AG08396 (cell line): ENCODE measurements at regions not wholly inside any gene's neighbourhood (a gene's known extent, or its start where the extent isn't known, plus 50 kb on each side); places are given as distances from the start of the nearest gene placed in this dataset.

Source experiments
- DNase-seq: peaks from one replicate; pipeline ENCODE4 v3.0.0; 2012; ENCODE audit warnings: low spot score, mixed read lengths

DNA sequence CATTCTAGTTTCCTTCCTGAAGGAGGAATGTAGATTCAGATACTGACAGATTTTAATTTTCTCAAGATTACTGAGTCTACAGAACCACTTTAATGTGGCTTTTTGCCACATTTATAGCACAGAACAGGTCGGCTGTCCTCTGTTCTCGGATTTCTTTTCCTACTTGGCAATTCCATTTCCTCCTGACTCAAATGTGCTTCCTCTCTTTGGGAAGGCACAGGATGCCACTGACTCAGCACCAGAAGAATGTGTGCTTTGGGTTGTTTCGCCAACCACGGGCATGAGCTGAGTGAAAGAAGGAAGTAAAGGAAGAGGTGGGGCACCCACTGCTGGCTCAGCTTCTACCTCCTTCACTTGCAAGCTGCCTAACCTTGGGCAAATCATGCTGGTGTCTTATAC lies 970.6 kb upstream of the ACVR2A start:
- DNase-seq: no peak

GRCh38 chr2:146873646-146874259 lies 971.1 kb upstream of the ACVR2A start:
- no peak for DNase-seq

GRCh38 chr2:146873056-146873455 lies 971.8 kb upstream of the ACVR2A start:
- no peak for DNase-seq

DNA sequence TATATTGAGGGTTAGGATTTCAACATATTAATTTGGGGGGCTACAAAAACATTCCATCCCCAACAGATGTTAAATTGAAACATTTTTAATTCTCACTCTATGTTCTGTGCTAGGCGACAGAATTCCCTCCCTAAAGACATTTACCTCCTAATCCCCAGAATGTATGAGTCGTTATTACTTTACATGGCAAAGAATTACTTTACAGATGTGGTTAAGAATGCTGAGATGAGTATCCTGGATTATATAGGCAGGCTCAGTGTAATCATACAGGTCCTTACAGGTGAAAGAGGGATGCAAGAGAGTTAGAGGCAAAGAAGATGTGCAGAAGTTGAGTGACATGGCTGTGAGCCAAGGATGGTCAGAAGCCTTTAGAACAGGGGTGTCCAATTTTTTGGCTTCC lies 974.1 kb upstream of the ACVR2A start:
- no peak for DNase-seq

DNA sequence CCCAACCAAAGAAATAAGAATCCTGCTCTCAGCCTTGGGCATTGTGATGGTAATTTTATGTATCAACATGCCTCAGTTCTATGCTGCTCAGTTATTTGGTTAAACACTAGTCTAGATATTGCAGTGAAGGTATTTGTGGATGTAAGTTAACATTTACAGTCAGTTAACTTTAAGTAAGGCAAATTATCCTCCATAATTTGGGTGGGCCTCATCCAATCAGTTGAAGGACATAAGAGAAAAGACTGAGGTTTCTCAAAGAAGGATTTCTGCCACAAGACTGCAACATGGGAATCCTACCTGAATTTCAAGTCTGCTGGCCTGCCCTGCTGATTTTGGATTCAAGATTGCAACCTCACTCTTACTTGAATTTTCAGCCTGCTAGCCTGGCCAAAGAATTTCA lies 975.5 kb upstream of the ACVR2A start:
- DNase-seq: no peak

- no peak for DNase-seq
Measured at GRCh38 chr2:146868051-146868450, 976.8 kb upstream of the ACVR2A start.

DNA sequence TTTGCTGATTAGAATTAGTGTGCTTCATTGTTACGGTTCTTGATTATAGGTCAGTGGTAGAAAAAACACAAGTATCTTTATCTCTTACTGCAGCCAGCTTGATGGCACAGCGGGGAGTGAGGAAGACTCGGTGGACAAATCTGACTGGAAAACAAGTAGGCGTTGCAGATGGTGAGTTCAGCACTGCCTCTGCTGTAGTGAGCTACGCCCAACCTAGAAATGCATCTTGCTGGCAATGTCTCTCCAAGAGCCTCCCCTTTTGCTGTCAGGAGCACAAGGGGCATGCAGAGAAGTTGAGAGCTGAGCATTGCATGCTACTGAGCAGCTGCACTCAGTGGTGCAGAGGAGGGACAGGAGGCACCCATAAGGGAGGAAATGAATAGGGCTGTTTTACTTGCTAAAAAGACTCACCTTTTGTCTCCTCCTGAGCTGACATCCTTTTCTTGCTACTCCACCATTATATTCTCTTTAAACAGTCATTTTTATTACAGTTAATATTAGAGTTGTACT lies 977.3 kb upstream of the ACVR2A start:
- DNase-seq: no peak

DNA sequence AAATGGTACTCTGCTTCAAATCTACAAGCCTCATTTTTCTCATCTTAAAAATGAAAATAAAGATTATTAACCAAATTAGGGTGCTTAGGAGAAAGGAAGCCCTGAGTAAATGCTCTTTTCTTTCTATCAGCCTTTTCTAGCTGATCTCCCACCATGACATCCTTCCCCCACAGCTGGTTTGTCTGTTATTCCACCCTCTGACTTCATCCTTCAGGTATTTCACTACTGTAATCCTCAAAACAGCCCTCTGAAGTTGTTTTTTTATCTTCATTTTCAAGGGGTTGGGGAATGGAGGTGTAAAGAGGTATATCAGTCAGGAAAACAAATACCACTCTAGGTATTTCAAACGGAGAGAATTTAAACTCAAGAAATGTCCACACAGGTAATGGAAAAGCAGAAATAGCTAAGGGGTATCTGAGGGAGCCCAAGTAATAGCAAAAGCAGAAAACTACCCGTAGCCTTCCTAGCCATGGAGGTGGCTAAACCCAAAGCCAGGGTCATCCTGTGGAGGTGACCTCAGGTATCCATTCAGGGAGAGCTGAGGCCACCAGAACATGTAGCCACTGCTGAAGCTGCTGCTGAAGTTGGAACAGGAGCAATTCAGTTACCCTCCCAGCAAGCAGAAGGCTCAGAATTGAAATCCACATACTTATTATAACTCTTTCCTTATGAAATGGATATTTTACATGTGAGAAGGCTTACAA lies 990.9 kb upstream of the ACVR2A start:
- no peak for DNase-seq

DNA sequence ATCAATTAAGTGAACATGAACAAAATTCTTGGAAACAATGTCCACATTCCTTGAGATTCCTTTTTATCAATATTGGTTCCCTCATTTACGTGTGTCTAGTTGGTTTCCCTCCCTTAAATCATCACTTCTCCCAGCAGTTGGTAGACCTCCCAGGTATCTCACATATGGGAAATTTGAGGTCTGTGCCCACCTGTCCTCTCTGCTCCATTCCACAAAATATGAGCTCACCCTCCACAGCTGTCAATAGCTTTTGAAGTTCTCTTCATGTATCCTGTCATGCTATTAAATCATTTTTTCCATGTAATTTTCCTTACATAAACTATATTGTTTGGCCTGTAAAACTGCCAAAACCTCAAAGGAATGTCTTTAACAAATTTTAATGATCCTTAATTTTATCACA lies 992.2 kb upstream of the ACVR2A start:
- DNase-seq: no peak

GRCh38 chr2:146850746-146851145 lies 994.1 kb upstream of the ACVR2A start:
- no peak for DNase-seq

DNA sequence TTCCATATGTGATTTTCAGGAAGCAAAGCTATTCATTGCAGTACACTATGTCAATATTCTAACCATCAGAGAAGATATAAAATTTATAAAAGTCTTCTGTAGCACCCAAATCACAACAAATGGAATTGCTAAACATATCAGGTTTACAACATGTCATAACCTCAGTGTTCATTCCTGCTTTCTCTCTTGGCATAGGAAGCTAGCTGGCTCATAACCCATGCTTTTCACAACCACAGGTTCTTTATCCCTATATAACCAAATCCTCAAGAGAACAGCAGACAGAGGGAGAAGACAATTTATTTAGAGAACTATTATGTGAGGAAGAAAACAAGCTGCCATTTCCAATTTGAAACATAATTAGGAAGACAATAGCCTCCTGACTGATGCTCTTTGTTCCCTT lies 997.0 kb upstream of the ACVR2A start:
- no peak for DNase-seq

DNA sequence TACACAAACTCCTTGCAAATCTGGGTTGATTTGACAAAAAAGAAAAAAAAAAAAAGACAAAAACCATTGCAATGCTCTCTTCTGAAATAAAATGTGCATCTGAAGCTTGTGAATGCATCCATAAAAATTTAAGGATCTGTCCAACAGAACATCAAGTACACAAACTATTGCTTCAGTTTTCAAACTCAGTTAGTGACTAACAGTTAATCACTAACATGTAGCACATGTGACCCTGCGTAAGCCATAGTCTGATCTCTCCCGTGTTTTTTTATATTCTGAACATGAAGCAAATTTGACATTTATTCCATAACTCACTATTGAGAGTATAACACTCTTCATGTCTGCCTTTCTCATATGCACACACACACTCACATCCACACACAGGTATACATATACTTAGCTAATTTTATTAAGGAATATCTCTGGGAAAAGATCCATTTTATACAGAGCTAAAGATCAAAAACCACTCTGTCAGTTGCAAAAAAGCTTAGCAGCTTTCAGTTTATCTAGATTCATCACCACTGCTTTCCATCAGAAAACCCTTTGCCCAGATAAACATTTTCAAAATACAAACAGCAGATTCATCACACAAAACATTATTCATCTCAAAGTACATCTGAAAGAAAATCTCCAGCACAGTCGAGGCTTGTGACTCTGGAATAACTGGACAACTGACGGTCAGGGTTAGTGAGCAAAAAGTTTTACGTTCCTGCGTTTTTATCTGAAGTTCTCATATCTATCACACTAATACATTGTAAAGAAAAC lies 1000.4 kb upstream of the ACVR2A start:
- DNase-seq: peak; percentile 11

GRCh38 chr2:146837857-146838256 lies 1007.0 kb upstream of the ACVR2A start:
- no peak for DNase-seq

DNA sequence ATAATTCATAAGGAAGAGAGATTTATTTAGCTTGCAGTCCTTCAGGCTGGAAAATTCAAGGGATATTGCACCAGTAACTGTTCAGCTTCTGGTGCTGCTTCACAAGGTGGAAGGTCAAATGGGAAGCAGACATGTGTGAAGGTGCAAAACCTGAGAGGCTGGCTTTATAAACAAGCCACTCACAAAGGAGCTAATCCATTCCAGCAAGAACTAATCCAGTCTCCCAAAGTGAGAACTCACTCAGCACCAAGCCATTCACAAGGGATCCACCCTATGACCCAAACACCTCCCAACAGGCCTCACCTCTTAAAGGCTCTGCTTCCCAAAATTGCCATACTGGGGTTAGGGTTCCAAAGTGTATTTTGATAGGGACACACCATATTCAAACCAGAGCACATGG lies 1018.4 kb upstream of the ACVR2A start:
- no peak for DNase-seq

DNA sequence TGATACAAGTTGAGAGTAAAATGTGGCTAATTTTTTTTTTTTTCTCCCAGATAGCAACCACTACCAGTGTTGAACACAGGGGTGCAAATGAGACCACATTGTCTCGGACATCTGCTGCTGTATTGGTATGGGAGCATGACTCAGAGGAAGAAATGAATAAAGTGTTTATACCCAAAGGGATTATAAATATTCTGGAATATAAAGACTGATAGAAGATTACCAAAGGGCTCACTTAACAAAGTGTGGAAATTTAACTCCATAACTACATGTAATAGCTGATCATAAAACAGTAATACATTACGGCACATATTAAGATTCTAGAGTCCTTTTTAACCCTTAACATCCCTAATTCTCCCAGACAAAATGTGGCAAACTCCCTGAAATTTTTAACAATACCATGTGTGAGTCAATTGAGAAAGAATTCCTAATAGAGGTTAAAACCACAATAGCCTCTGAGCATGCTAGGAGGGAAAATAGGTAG lies 1023.0 kb upstream of the ACVR2A start:
- DNase-seq: peak; percentile 16

DNA sequence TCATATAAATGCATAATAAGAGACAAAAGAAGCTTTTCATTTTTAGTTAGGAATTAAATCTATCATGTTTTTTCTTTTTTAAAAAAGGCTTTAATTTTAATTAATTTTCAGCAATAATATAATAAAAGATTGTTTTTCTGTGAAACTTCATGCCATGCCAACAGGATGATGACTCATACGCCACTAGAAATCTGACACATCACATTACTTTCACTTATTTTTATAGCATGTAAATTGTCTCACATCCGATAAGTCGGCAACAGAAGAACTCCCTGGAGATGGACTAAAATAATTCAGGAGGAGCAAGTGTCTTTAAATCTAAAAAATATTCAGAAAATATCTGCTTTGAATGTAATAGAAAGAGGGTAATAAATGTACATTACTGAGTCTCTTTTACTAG lies 1024.2 kb upstream of the ACVR2A start:
- DNase-seq: peak; percentile 7

GRCh38 chr2:146818122-146818521 lies 1026.7 kb upstream of the ACVR2A start:
- no peak for DNase-seq

GRCh38 chr2:146817613-146818012 lies 1027.2 kb upstream of the ACVR2A start:
- no peak for DNase-seq

DNA sequence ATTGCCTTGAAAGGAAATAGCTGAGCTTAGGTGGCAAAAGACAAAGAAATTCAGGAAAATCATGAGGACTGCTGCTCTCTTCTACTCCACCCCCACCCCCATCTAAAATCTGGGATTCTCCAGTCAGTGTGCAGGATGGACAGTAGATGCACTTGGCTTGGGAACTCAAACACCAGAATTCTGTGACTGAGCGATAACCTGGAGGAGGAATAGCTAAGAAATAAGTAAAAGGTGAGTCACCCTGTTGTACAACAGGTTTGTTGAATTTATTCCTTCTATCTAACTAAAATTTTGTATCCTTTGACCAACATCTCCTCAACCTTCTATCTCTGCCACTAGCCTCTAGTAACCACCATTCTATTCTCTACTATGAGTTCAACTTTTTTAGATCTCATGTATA lies 1029.9 kb upstream of the ACVR2A start:
- no peak for DNase-seq

DNA sequence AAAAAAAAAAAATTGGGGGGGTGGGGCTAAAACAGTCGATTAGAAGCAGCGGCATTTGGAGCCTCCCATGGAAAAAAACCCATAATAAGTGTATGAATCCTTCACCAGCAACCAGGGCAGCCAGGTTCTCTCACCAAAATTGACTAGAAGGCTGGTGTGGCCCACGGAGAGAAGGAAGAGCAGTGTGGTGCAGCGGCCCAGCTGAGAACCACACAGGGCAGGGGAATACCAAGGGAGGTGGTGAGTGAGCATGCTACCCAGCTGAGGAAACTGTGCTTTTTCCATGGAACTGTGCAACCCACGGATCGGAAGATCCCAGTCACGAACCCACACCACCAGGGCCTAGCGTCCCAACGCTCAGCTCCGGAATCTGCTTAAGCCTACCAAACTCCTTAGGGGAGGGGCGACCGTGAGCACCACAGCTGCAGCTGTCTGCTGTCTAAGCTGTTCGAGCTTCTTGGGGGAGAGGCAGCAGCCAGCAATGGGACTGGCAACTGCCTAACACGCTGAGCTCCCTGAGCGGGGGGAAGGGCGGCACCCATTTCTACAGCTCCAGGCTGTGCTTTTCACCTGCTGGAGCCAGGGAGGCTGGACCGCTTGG lies 1037.2 kb upstream of the ACVR2A start:
- no peak for DNase-seq

DNA sequence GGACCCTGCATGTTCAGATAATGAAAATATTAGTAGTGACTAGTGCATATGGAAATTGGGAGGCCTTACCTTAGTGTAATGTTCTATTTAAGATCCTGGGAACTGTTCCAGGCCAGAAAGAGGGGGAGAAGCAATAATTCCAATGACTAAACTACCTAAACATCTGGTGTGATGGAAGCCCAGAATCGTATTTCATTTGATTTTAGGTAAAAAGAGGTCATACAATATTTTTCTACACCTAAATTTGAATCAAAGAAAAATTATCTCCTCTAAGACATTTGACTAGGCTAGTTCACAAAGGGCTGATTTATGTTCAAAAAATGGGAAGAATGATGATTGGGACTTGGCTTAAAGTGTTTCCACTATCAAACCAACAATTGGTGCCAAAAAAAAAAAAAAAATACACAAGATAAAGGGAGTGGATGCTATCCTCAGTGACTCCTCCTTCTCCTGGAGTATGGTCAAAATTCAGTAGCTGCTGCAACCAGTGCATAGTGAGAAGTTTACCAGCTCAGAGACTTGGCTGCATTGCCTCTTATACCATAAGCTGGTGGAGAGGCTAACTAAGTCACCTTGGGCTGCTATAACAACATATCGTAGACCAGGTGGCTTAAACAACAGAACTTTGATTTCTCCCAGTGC lies 1038.3 kb upstream of the ACVR2A start:
- DNase-seq: no peak

GRCh38 chr2:146804288-146804687 lies 1040.5 kb upstream of the ACVR2A start:
- no peak for DNase-seq
